Middle frontal gyrus (tissue), 1 donor: ENCODE measurements at regions not wholly inside any gene's neighbourhood (a gene's known extent, or its start where the extent isn't known, plus 50 kb on each side); places are given as distances from the start of the nearest gene placed in this dataset.

Source experiments
- DNase-seq: peaks from one replicate; pipeline ENCODE4 v3.0.0-alpha.2; 2015; ENCODE audit warnings: low spot score; ENCODE audit errors: extremely low spot score

- no peak for DNase-seq
Measured at GRCh38 chr20:61027218-61027617, 224.8 kb upstream of the CDH4 start.

GRCh38 chr20:61030130-61030529 is 221.9 kb upstream of the CDH4 start:
- DNase-seq: no peak

- no peak for DNase-seq
Measured at GRCh38 chr20:61031101-61031830, 220.8 kb upstream of the CDH4 start.

- no peak for DNase-seq
Measured at GRCh38 chr20:61037498-61037897, 214.6 kb upstream of the CDH4 start.

GRCh38 chr20:61041481-61041880 is 210.6 kb upstream of the CDH4 start:
- no peak for DNase-seq

- no peak for DNase-seq
Measured at GRCh38 chr20:61042506-61043385, 209.3 kb upstream of the CDH4 start.

- DNase-seq: no peak
Measured at GRCh38 chr20:61043681-61044080, 208.4 kb upstream of the CDH4 start.

- no peak for DNase-seq
Measured at GRCh38 chr20:61044499-61044898, 207.6 kb upstream of the CDH4 start.

- no peak for DNase-seq
Measured at GRCh38 chr20:61045091-61045490, 207.0 kb upstream of the CDH4 start.

- DNase-seq: no peak
Measured at GRCh38 chr20:61045876-61046585, 206.0 kb upstream of the CDH4 start.

- DNase-seq: no peak
Measured at GRCh38 chr20:61046721-61047351, 205.2 kb upstream of the CDH4 start.

GRCh38 chr20:61047515-61047914 is 204.5 kb upstream of the CDH4 start:
- no peak for DNase-seq

GRCh38 chr20:61048302-61048701 is 203.8 kb upstream of the CDH4 start:
- no peak for DNase-seq

GRCh38 chr20:61049684-61050083 is 202.4 kb upstream of the CDH4 start:
- DNase-seq: no peak

- no peak for DNase-seq
Measured at GRCh38 chr20:61050336-61050890, 201.6 kb upstream of the CDH4 start.

- no peak for DNase-seq
Measured at GRCh38 chr20:61052195-61052750, 199.8 kb upstream of the CDH4 start.

GRCh38 chr20:61052776-61053442 is 199.2 kb upstream of the CDH4 start:
- DNase-seq: no peak

GRCh38 chr20:61053487-61053886 is 198.6 kb upstream of the CDH4 start:
- no peak for DNase-seq

GRCh38 chr20:61053889-61054288 is 198.2 kb upstream of the CDH4 start:
- no peak for DNase-seq

- DNase-seq: no peak
Measured at GRCh38 chr20:61054411-61054810, 197.7 kb upstream of the CDH4 start.
